ENCODE measurements at regions not wholly inside any gene's neighbourhood (a gene's known extent, or its start where the extent isn't known, plus 50 kb on each side); places are given as distances from the start of the nearest gene placed in this dataset.
"Not testable (repeated sequence)": the region's sequence is repeated elsewhere in the genome, so short reads cannot be mapped to it uniquely, and the experiment has no call there.

GRCh38 chr5:119895066-119895465, 265.7 kb downstream of the FAM170A start:
- peak; percentile 9 for DNase-seq (ENCODE audit: low read depth)

GRCh38 chr5:119896826-119897536, 267.6 kb downstream of the FAM170A start:
- no peak for DNase-seq (ENCODE audit: low read depth)

GRCh38 chr5:119897537-119898370, 268.4 kb downstream of the FAM170A start:
- no peak for DNase-seq (ENCODE audit: low read depth)

GRCh38 chr5:119899981-119900380, 270.6 kb downstream of the FAM170A start:
- DNase-seq (ENCODE audit: low read depth), result no peak

GRCh38 chr5:119902593-119902992, 273.2 kb downstream of the FAM170A start:
- DNase-seq (ENCODE audit: low read depth), result no peak

GRCh38 chr5:119913425-119913824, 284.1 kb downstream of the FAM170A start:
- no peak for DNase-seq (ENCODE audit: low read depth)

GRCh38 chr5:119919279-119919678, 289.9 kb downstream of the FAM170A start:
- DNase-seq (ENCODE audit: low read depth), result no peak

- DNase-seq (ENCODE audit: low read depth), result no peak
These were observed 296.9 kb downstream of the FAM170A start for GRCh38 chr5:119926301-119926700.

- DNase-seq (ENCODE audit: low read depth), result no peak
These were observed 299.6 kb downstream of the FAM170A start for GRCh38 chr5:119928974-119929373.

GRCh38 chr5:119930490-119930889, 301.1 kb downstream of the FAM170A start:
- DNase-seq (ENCODE audit: low read depth), result no peak

- DNase-seq (ENCODE audit: low read depth), result peak; percentile 46
These were observed 313.8 kb downstream of the FAM170A start for GRCh38 chr5:119943148-119943547.

- DNase-seq (ENCODE audit: low read depth), result no peak
These were observed 316.3 kb downstream of the FAM170A start for GRCh38 chr5:119945691-119946090.

- DNase-seq (ENCODE audit: low read depth), result no peak
These were observed 318.8 kb downstream of the FAM170A start for GRCh38 chr5:119948162-119948561.

GRCh38 chr5:119949426-119949999, 320.2 kb downstream of the FAM170A start:
- no peak for DNase-seq (ENCODE audit: low read depth)

- DNase-seq (ENCODE audit: low read depth), result no peak
These were observed 322.1 kb downstream of the FAM170A start for GRCh38 chr5:119951330-119951934.

- no peak for DNase-seq (ENCODE audit: low read depth)
These were observed 324.1 kb downstream of the FAM170A start for GRCh38 chr5:119953474-119953873.

- no peak for DNase-seq (ENCODE audit: low read depth)
These were observed 324.7 kb downstream of the FAM170A start for GRCh38 chr5:119954106-119954505.

GRCh38 chr5:119961993-119962392, 332.6 kb downstream of the FAM170A start:
- no peak for DNase-seq (ENCODE audit: low read depth)

- DNase-seq (ENCODE audit: low read depth), result peak; percentile 7
These were observed 336.7 kb downstream of the FAM170A start for GRCh38 chr5:119966028-119966427.

GRCh38 chr5:119968690-119969089, 339.3 kb downstream of the FAM170A start:
- no peak for DNase-seq (ENCODE audit: low read depth)

- not testable (repeated sequence) for DNase-seq (ENCODE audit: low read depth)
These were observed 357.7 kb downstream of the FAM170A start for GRCh38 chr5:119987077-119987476.

GRCh38 chr5:119991625-119992024, 362.3 kb downstream of the FAM170A start:
- no peak for DNase-seq (ENCODE audit: low read depth)

GRCh38 chr5:119996128-119996527, 366.8 kb downstream of the FAM170A start:
- DNase-seq (ENCODE audit: low read depth), result peak; percentile 26
